ENCODE measurements at regions not wholly inside any gene's neighbourhood (a gene's known extent, or its start where the extent isn't known, plus 50 kb on each side); places are given as distances from the start of the nearest gene placed in this dataset.

- TF ChIP-seq, protein P1, sequence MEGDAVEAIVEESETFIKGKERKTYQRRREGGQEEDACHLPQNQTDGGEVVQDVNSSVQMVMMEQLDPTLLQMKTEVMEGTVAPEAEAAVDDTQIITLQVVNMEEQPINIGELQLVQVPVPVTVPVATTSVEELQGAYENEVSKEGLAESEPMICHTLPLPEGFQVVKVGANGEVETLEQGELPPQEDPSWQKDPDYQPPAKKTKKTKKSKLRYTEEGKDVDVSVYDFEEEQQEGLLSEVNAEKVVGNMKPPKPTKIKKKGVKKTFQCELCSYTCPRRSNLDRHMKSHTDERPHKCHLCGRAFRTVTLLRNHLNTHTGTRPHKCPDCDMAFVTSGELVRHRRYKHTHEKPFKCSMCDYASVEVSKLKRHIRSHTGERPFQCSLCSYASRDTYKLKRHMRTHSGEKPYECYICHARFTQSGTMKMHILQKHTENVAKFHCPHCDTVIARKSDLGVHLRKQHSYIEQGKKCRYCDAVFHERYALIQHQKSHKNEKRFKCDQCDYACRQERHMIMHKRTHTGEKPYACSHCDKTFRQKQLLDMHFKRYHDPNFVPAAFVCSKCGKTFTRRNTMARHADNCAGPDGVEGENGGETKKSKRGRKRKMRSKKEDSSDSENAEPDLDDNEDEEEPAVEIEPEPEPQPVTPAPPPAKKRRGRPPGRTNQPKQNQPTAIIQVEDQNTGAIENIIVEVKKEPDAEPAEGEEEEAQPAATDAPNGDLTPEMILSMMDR (conservative IDR thresholded peaks at IDR 0.05; ENCODE audit: low read depth, low read length): no peak
- TF ChIP-seq POLR2A (IDR thresholded peaks at IDR 0.05; ENCODE audit: low read depth, low read length) (no peak), RCOR1 (IDR thresholded peaks at IDR 0.05; ENCODE audit: insufficient replicate concordance, low read length) (no peak), CEBPB (IDR thresholded peaks at IDR 0.05; ENCODE audit: low read depth, low read length) (no peak), BHLHE40 (IDR thresholded peaks at IDR 0.05; ENCODE audit: low read depth, low read length) (no peak), ELK1 (IDR thresholded peaks at IDR 0.05; ENCODE audit: borderline replicate concordance, low read depth, low read length) (no peak)
Observed at GRCh38 chr1:190736971-190737590, 259.4 kb upstream of the BRINP3 start.

Measured in IMR-90 (cell line).